ENCODE measurements at regions not wholly inside any gene's neighbourhood (a gene's known extent, or its start where the extent isn't known, plus 50 kb on each side); places are given as distances from the start of the nearest gene placed in this dataset.

- TF ChIP-seq POLR2A (IDR thresholded peaks at IDR 0.05) = no peak
- TF ChIP-seq CTCF (IDR thresholded peaks at IDR 0.05) = no peak
Measured at GRCh38 chr22:48391820-48392219, 1435.9 kb downstream of the BRD1 start.

All from esophagus squamous epithelium (tissue), 4 donors.